ENCODE measurements at regions not wholly inside any gene's neighbourhood (a gene's known extent, or its start where the extent isn't known, plus 50 kb on each side); places are given as distances from the start of the nearest gene placed in this dataset.

DNA sequence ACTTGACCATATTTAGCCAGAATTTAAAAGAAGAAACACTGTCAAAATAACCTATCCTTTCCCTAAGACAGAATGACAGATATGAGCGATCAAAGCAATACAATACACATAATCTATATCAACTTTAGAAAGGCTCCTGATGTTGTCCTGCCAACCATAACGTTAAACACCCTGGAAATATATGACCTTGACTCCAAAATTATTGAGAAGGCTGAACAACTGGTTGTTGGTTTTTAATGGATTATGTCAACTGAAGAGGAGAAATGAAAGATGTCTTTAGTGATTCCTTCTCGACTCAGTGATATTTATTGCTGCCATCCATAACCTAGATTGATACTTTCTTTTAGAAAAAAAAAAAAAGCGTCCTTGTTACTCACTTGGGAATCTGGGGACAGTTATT lies 957.2 kb downstream of the SLITRK1 start:
- no peak overlapping the region for H3K4me3 ChIP-seq (IDR thresholded peaks at IDR 0.05; ENCODE audit: insufficient read depth, low read depth, low read length)
- TF ChIP-seq, protein P1, sequence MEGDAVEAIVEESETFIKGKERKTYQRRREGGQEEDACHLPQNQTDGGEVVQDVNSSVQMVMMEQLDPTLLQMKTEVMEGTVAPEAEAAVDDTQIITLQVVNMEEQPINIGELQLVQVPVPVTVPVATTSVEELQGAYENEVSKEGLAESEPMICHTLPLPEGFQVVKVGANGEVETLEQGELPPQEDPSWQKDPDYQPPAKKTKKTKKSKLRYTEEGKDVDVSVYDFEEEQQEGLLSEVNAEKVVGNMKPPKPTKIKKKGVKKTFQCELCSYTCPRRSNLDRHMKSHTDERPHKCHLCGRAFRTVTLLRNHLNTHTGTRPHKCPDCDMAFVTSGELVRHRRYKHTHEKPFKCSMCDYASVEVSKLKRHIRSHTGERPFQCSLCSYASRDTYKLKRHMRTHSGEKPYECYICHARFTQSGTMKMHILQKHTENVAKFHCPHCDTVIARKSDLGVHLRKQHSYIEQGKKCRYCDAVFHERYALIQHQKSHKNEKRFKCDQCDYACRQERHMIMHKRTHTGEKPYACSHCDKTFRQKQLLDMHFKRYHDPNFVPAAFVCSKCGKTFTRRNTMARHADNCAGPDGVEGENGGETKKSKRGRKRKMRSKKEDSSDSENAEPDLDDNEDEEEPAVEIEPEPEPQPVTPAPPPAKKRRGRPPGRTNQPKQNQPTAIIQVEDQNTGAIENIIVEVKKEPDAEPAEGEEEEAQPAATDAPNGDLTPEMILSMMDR (conservative IDR thresholded peaks at IDR 0.05; ENCODE audit: low read depth, low read length) = no peak
- no peaks in the 10 kb centered on the region for H3K27me3 ChIP-seq (ENCODE audit: insufficient read depth, low read depth)
- H4K20me1 ChIP-seq (ENCODE audit: insufficient read depth) = no peaks in the 10 kb centered on the region
- H3K79me2 ChIP-seq (ENCODE audit: insufficient read depth, low read depth) = no peaks in the 10 kb centered on the region
- no peak overlapping the region for H3K27ac ChIP-seq
- no peak overlapping the region for H2AFZ ChIP-seq (ENCODE audit: low read depth)
- H3K4me1 ChIP-seq (ENCODE audit: low read depth, poor library complexity, severe bottlenecking) = no peaks in the 10 kb centered on the region
- no peak overlapping the region for H3K4me2 ChIP-seq
- H3K36me3 ChIP-seq (ENCODE audit: insufficient read depth) = no peaks in the 10 kb centered on the region
- no peak overlapping the region for H3K9ac ChIP-seq

DNA sequence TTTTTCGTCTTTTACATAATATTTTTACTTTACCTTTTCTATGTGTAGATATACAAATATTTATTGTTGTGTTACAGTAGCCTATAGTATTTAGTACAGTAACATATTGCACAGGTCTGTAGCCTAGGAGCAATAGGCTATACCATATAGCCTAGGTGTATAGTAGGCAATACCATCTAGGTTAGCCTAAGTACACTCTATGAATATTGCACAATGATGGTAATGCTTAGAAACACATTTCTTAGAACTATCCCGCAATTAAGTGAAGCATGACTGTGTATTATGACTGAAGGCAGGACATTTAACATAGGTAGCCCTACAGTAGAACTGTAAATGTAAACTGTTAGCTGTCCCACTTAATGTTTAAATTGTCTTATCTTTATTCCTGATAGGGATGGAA lies 964.3 kb downstream of the SLITRK1 start:
- Histone ChIP-seq H3K27me3 (ENCODE audit: insufficient read depth, low read depth) (no peaks in the 10 kb centered on the region), H4K20me1 (ENCODE audit: insufficient read depth) (no peaks in the 10 kb centered on the region), H3K27ac (no peak overlapping the region), H3K4me2 (no peak overlapping the region), H3K4me1 (ENCODE audit: low read depth, poor library complexity, severe bottlenecking) (no peaks in the 10 kb centered on the region), H3K9ac (no peak overlapping the region), H3K79me2 (ENCODE audit: insufficient read depth, low read depth) (no peaks in the 10 kb centered on the region), H2AFZ (ENCODE audit: low read depth) (no peak overlapping the region), H3K4me3 (IDR thresholded peaks at IDR 0.05; ENCODE audit: insufficient read depth, low read depth, low read length) (no peak overlapping the region), H3K36me3 (ENCODE audit: insufficient read depth) (no peaks in the 10 kb centered on the region)
- TF ChIP-seq, protein P1 (conservative IDR thresholded peaks at IDR 0.05; ENCODE audit: low read depth, low read length) = no peak

DNA sequence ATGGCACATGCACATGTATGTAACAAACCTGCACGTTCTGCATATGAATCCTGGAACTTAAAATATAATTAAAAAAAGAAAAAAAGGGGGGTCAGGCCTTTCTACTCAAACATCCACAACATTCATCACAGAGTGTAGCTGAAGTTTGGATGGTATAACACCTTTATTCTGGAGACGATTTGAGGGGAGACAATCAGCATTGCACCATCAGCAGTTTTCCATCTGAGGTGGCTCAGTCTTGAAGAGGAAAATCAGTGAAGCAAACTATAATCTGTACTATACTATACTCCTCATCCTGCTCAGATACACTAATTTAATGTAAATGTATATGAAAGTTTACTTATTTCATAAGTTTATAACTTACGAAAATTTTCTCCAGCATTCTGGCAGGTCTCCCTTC lies 969.7 kb downstream of the SLITRK1 start:
- Histone ChIP-seq H3K36me3 (ENCODE audit: insufficient read depth) (no peaks in the 10 kb centered on the region), H3K4me3 (IDR thresholded peaks at IDR 0.05; ENCODE audit: insufficient read depth, low read depth, low read length) (no peak overlapping the region), H4K20me1 (ENCODE audit: insufficient read depth) (no peaks in the 10 kb centered on the region), H3K4me1 (ENCODE audit: low read depth, poor library complexity, severe bottlenecking) (no peaks in the 10 kb centered on the region), H3K4me2 (no peak overlapping the region), H2AFZ (ENCODE audit: low read depth) (no peak overlapping the region), H3K79me2 (ENCODE audit: insufficient read depth, low read depth) (no peaks in the 10 kb centered on the region), H3K9ac (no peak overlapping the region), H3K27ac (no peak overlapping the region), H3K27me3 (ENCODE audit: insufficient read depth, low read depth) (no peaks in the 10 kb centered on the region)
- TF ChIP-seq, protein P1 (conservative IDR thresholded peaks at IDR 0.05; ENCODE audit: low read depth, low read length) = no peak

DNA sequence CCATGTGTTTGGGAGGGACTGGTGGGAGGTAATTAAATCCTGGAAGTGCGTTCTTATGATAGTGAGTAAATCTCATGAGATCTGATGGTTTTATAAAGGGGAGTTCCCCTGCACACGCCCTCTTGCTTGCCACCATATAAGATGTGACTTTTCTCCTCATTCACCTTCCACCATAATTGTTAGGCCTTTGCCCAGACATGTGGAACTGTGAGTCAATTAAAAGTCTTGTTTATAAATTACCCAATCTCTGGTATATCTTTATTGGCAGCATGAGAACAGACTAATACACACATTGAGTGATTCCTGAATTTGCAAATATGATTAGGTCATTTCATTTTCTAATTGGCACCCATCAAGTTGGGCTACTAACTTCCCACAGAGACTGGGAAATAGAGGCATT lies 977.2 kb downstream of the SLITRK1 start:
- no peaks in the 10 kb centered on the region for H4K20me1 ChIP-seq (ENCODE audit: insufficient read depth)
- H3K4me1 ChIP-seq (ENCODE audit: low read depth, poor library complexity, severe bottlenecking) = no peaks in the 10 kb centered on the region
- TF ChIP-seq, protein P1 (conservative IDR thresholded peaks at IDR 0.05; ENCODE audit: low read depth, low read length) = no peak
- H3K27ac ChIP-seq = no peak overlapping the region
- no peaks in the 10 kb centered on the region for H3K27me3 ChIP-seq (ENCODE audit: insufficient read depth, low read depth)
- no peak overlapping the region for H2AFZ ChIP-seq (ENCODE audit: low read depth)
- no peaks in the 10 kb centered on the region for H3K79me2 ChIP-seq (ENCODE audit: insufficient read depth, low read depth)
- no peak overlapping the region for H3K4me3 ChIP-seq (IDR thresholded peaks at IDR 0.05; ENCODE audit: insufficient read depth, low read depth, low read length)
- no peaks in the 10 kb centered on the region for H3K36me3 ChIP-seq (ENCODE audit: insufficient read depth)
- H3K4me2 ChIP-seq = no peak overlapping the region
- H3K9ac ChIP-seq = no peak overlapping the region

DNA sequence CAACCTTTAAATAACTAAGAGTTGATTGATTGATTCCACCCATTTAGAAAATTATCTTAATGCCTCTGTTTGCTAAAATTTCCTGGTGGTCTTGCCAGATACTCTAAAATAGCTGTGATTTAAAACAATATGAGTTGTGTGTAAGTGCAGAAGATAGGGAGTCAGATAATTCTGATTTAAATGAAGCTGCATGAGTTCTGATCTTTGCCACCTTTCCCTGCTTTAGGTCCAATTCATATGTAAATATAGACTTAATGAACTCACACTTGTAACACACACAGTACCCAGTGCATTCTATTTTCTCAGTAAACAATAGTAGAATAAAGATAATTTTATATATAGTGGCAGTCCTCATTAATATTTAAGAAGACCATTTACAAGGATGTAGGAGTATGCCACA lies 981.8 kb downstream of the SLITRK1 start:
- Histone ChIP-seq H2AFZ (ENCODE audit: low read depth) (no peak overlapping the region), H3K27me3 (ENCODE audit: insufficient read depth, low read depth) (no peaks in the 10 kb centered on the region), H3K9ac (no peak overlapping the region), H4K20me1 (ENCODE audit: insufficient read depth) (no peaks in the 10 kb centered on the region), H3K27ac (no peak overlapping the region), H3K4me2 (no peak overlapping the region), H3K79me2 (ENCODE audit: insufficient read depth, low read depth) (no peaks in the 10 kb centered on the region), H3K4me1 (ENCODE audit: low read depth, poor library complexity, severe bottlenecking) (no peaks in the 10 kb centered on the region), H3K4me3 (IDR thresholded peaks at IDR 0.05; ENCODE audit: insufficient read depth, low read depth, low read length) (no peak overlapping the region), H3K36me3 (ENCODE audit: insufficient read depth) (no peaks in the 10 kb centered on the region)
- TF ChIP-seq, protein P1 (conservative IDR thresholded peaks at IDR 0.05; ENCODE audit: low read depth, low read length) = no peak

Data from KMS-11 (cell line).